A673 (cell line): ENCODE measurements at regions not wholly inside any gene's neighbourhood (a gene's known extent, or its start where the extent isn't known, plus 50 kb on each side); places are given as distances from the start of the nearest gene placed in this dataset.

Experiments
- BruUV-seq: library from RNA; stranded (reverse); fragments of 400-500 nt; replicated peaks from 2 replicates; lab custom pipeline; 2021; lab: Mats Ljungman, UMichigan
- CTCF ChIA-PET: fragments of 300-600 bp; sonication (Branson Sonifier 250); formaldehyde crosslinking; loops from one replicate; lab custom pipeline; 2022; ENCODE audit warnings: antibody characterized with exemption; lab: Charles Lee
- POLR2A ChIA-PET: fragments of 300-600 bp; sonication (Branson Sonifier 250); formaldehyde crosslinking; loops from one replicate; lab custom pipeline; 2022; ENCODE audit warnings: antibody characterized with exemption; ENCODE audit not compliant: low non-redundant PET; lab: Charles Lee
- DNase-seq: peaks from one replicate; pipeline ENCODE4 v3.0.0-alpha.2; 2015; ENCODE audit warnings: low spot score
- H3K27ac ChIP-seq: fragments of 200-600 bp; sonication (generic); 2 replicates; pipeline ENCODE4 v1.5.1; 2016; ENCODE audit warnings: mixed run types, low read depth, mild to moderate bottlenecking, mixed read lengths, antibody characterized with exemption, low read length; ENCODE audit not compliant: poor library complexity, severe bottlenecking
- H3K27me3 ChIP-seq: fragments of 200-600 bp; sonication (generic); replicated peaks from 2 replicates; pipeline ENCODE4 v1.6.1; 2017; ENCODE audit warnings: mixed run types, low read depth, mild to moderate bottlenecking, mixed read lengths, antibody characterized with exemption, low read length; ENCODE audit not compliant: insufficient read depth, poor library complexity
- H3K36me3 ChIP-seq: fragments of 200-600 bp; sonication (generic); 2 replicates; pipeline ENCODE4 v1.6.1; 2016; ENCODE audit warnings: mixed run types, mild to moderate bottlenecking, mixed read lengths, antibody characterized with exemption, low read length; ENCODE audit not compliant: insufficient read depth, poor library complexity, severe bottlenecking
- H3K4me1 ChIP-seq: fragments of 200-600 bp; sonication (generic); 2 replicates; pipeline ENCODE4 v1.6.1; 2017; ENCODE audit warnings: mixed run types, mild to moderate bottlenecking, mixed read lengths, antibody characterized with exemption, low read length; ENCODE audit not compliant: insufficient read depth, poor library complexity, severe bottlenecking
- H3K4me3 ChIP-seq: fragments of 200-600 bp; sonication (generic); 2 replicates; pipeline ENCODE4 v1.5.1; 2016; ENCODE audit warnings: low read depth, mixed run types, mild to moderate bottlenecking, mixed read lengths, low read length; ENCODE audit not compliant: poor library complexity, severe bottlenecking
- H3K9me3 ChIP-seq: fragments of 200-600 bp; sonication (generic); 2 replicates; pipeline ENCODE4 v1.6.1; 2016; ENCODE audit warnings: mixed run types, low read depth, mild to moderate bottlenecking, mixed read lengths, antibody characterized with exemption, low read length; ENCODE audit not compliant: poor library complexity, severe bottlenecking
- EZH2 ChIP-seq: fragments of 200-600 bp; sonication (generic); IDR thresholded peaks from 2 replicates; pipeline ENCODE4 v1.6.1; 2017; ENCODE audit warnings: borderline replicate concordance, low read depth, mild to moderate bottlenecking, mixed read lengths, antibody characterized with exemption, low read length; ENCODE audit not compliant: poor library complexity, severe bottlenecking
- intact Hi-C: fragments of 100-400 bp; cut with micrococcal nuclease; formaldehyde crosslinking; loops from one replicate; pipeline ENCODE4 v1.10.0; 2022; ENCODE audit not compliant: unreplicated experiment
- TF ChIP-seq, protein P1 (sequence below): fragments of 300-800, 200-600 bp; sonication (generic); conservative IDR thresholded peaks from 2 replicates; pipeline ENCODE4 v1.5.1; 2017; ENCODE audit warnings: low read depth, mild to moderate bottlenecking, antibody characterized with exemption, low read length, moderate library complexity, mixed read lengths

DNA sequence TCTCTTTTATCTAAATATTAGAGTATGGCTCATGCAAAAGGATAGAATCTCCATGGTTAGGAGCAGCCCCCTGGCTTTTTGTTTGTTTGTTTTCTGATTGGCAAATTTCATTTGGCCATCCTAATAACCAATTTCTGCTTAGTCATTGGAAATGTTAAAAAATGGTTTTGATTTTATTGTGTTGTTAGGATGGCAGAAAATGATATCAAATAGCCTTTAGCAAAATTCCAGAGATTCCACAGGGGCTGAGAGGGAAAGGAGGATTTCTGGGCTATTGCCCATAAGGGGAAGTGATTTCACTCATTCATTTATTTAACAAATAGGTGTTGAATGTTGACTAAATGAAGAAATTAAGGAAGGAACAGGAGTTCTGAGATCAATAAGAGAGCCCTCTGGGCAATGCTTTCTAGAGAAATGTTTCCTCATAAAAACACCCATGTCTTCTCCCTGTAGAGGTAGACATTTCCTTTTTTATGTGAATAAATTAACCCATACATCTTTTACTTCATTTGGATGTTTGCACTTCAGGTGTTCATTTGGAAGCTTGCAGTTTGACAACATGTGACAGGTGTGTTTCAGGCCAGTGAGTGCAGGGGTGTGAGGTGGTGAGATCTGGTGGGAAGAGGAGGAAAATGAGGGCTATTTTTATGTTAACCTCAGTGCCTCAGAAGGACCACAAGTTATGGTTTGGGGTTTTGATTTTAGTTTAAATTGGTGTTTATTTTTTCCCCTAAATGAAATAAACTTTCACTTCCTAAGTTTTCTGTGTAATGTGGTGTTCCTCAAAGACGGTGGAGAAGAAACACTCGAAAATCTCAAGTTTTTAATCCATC lies 61.7 kb upstream of the EPC2 start:
- no peaks in the 10 kb centered on the region for H3K4me1 ChIP-seq
- H3K27me3 ChIP-seq, result peaks cover 20% of the 10 kb centered on the region
- no TSS peak for BruUV-seq
- CTCF ChIA-PET, result no interaction called here
- H3K4me3 ChIP-seq, result no peak overlapping the region
- intact Hi-C loops, result no loop called here
- DNase-seq, result no peak
- no peak for TF ChIP-seq EZH2
- TF ChIP-seq, protein P1, sequence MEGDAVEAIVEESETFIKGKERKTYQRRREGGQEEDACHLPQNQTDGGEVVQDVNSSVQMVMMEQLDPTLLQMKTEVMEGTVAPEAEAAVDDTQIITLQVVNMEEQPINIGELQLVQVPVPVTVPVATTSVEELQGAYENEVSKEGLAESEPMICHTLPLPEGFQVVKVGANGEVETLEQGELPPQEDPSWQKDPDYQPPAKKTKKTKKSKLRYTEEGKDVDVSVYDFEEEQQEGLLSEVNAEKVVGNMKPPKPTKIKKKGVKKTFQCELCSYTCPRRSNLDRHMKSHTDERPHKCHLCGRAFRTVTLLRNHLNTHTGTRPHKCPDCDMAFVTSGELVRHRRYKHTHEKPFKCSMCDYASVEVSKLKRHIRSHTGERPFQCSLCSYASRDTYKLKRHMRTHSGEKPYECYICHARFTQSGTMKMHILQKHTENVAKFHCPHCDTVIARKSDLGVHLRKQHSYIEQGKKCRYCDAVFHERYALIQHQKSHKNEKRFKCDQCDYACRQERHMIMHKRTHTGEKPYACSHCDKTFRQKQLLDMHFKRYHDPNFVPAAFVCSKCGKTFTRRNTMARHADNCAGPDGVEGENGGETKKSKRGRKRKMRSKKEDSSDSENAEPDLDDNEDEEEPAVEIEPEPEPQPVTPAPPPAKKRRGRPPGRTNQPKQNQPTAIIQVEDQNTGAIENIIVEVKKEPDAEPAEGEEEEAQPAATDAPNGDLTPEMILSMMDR, result no peak
- H3K27ac ChIP-seq, result no peak overlapping the region
- no peaks in the 10 kb centered on the region for H3K36me3 ChIP-seq
- POLR2A ChIA-PET, result no interaction called here
- no peaks in the 10 kb centered on the region for H3K9me3 ChIP-seq

DNA sequence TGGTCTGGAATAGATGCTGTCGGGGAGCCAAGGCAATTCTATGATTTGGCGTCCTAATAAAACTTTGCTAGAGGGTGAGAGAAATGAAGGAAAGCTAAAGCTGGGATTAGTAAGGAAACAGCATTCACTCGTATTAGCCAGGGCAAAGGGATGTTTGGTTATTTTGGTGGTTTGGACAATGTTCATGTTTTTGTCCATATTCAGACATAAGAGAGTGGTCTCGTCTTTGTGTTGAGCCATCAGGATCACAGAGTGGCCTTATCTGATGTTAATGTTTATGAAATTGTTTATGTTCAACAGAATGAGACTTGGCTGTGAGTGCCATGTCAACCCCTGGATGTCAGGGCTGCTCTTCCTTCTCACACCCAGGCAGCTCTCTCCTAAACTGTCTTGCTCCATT lies 58.9 kb upstream of the EPC2 start:
- Histone ChIP-seq H3K4me1 (no peaks in the 10 kb centered on the region), H3K4me3 (no peak overlapping the region), H3K27ac (no peak overlapping the region), H3K9me3 (no peaks in the 10 kb centered on the region), H3K27me3 (no peaks in the 10 kb centered on the region), H3K36me3 (no peaks in the 10 kb centered on the region)
- intact Hi-C loops, result no loop called here
- ChIA-PET CTCF (no interaction called here), POLR2A (no interaction called here)
- no peak for DNase-seq
- no TSS peak for BruUV-seq
- TF ChIP-seq EZH2, result no peak
- TF ChIP-seq, protein P1, result no peak

DNA sequence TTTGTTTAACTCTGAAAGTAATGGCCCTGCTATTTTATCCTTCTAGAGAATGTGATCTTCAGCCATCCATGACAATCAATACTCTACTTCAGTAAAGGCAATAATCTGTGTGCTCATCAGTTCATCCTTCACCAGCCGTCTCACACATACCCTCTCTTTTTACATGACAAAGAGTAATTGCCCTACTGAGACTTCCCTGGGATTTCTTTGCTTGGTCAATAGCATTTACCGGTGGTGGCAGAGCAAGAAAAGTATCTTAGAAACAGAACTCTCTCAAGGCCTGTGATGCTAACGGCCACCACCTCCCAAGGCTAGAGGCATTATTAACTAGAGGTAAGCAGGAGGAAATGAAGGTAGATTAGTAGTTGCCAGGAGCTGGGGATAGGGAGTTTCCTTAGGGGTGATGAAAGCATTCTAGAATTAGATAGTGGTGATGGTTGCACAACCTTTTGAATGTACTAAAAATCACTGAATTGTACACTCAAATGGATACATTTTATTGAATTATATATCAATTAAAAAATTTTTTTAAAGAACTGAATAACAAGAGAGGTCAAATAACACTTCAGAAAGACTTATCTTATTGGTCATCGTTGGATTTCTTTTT lies 57.9 kb upstream of the EPC2 start:
- Histone ChIP-seq H3K27me3 (no peaks in the 10 kb centered on the region), H3K9me3 (no peaks in the 10 kb centered on the region), H3K27ac (no peak overlapping the region), H3K4me3 (no peak overlapping the region), H3K4me1 (no peaks in the 10 kb centered on the region), H3K36me3 (no peaks in the 10 kb centered on the region)
- ChIA-PET POLR2A (no interaction called here), CTCF (no interaction called here)
- TF ChIP-seq, protein P1, result no peak
- no peak for TF ChIP-seq EZH2
- intact Hi-C loops, result no loop called here
- no peak for DNase-seq
- no TSS peak for BruUV-seq
